ENCODE measurements at regions not wholly inside any gene's neighbourhood (a gene's known extent, or its start where the extent isn't known, plus 50 kb on each side); places are given as distances from the start of the nearest gene placed in this dataset.
"Not testable (repeated sequence)": the region's sequence is repeated elsewhere in the genome, so short reads cannot be mapped to it uniquely, and the experiment has no call there.

GRCh38 chr2:142286618-142287017, 155.8 kb upstream of the LRP1B start:
- peak; percentile 15 for TF ChIP-seq CTCF (conservative IDR thresholded peaks at IDR 0.05; ENCODE audit: control insufficient read depth, insufficient read depth, low read depth, low read length)
- DNase-seq (ENCODE audit: low read depth), result no peak
- H3K4me3 ChIP-seq (ENCODE audit: control insufficient read depth, low read depth, low read length), result no peak overlapping the region

GRCh38 chr2:142285480-142285879, 154.7 kb upstream of the LRP1B start:
- DNase-seq (ENCODE audit: low read depth), result no peak
- H3K4me3 ChIP-seq (ENCODE audit: control insufficient read depth, low read depth, low read length), result no peak overlapping the region
- TF ChIP-seq CTCF (conservative IDR thresholded peaks at IDR 0.05; ENCODE audit: control insufficient read depth, insufficient read depth, low read depth, low read length), result no peak

GRCh38 chr2:142284336-142284735, 153.5 kb upstream of the LRP1B start:
- H3K4me3 ChIP-seq (ENCODE audit: control insufficient read depth, low read depth, low read length), result not testable (repeated sequence)
- DNase-seq (ENCODE audit: low read depth), result peak; percentile 25

- no peak for TF ChIP-seq CTCF (conservative IDR thresholded peaks at IDR 0.05; ENCODE audit: control insufficient read depth, insufficient read depth, low read depth, low read length)
- no peak for DNase-seq (ENCODE audit: low read depth)
Observed at GRCh38 chr2:142280831-142281230, 150.0 kb upstream of the LRP1B start.

GRCh38 chr2:142270990-142271389, 140.2 kb upstream of the LRP1B start:
- no peak overlapping the region for H3K4me3 ChIP-seq (ENCODE audit: control insufficient read depth, low read depth, low read length)
- TF ChIP-seq CTCF (conservative IDR thresholded peaks at IDR 0.05; ENCODE audit: control insufficient read depth, insufficient read depth, low read depth, low read length), result no peak
- no peak for DNase-seq (ENCODE audit: low read depth)

More at GRCh38 chr2:142280831-142281230, 150.0 kb upstream of the LRP1B start:
- no peak overlapping the region for H3K4me3 ChIP-seq (ENCODE audit: control insufficient read depth, low read depth, low read length)

GRCh38 chr2:142270291-142270690, 139.5 kb upstream of the LRP1B start:
- TF ChIP-seq CTCF (conservative IDR thresholded peaks at IDR 0.05; ENCODE audit: control insufficient read depth, insufficient read depth, low read depth, low read length), result no peak
- no peak overlapping the region for H3K4me3 ChIP-seq (ENCODE audit: control insufficient read depth, low read depth, low read length)
- DNase-seq (ENCODE audit: low read depth), result no peak

GRCh38 chr2:142259356-142259755, 128.5 kb upstream of the LRP1B start:
- no peak for TF ChIP-seq CTCF (conservative IDR thresholded peaks at IDR 0.05; ENCODE audit: control insufficient read depth, insufficient read depth, low read depth, low read length)
- H3K4me3 ChIP-seq (ENCODE audit: control insufficient read depth, low read depth, low read length), result no peak overlapping the region
- no peak for DNase-seq (ENCODE audit: low read depth)
